GM19324 (cell line): ENCODE measurements at regions not wholly inside any gene's neighbourhood (a gene's known extent, or its start where the extent isn't known, plus 50 kb on each side); places are given as distances from the start of the nearest gene placed in this dataset.

ENCODE experiments used
- ATAC-seq: cut with Tn5 transposase; IDR thresholded peaks from one replicate; pipeline ENCODE4 v1.9.1; 2021; ENCODE audit warnings: mild to moderate bottlenecking, moderate library complexity; ENCODE audit not compliant: unreplicated experiment, low FRiP score

GRCh38 chr5:159827861-159828260, 88.4 kb upstream of the ADRA1B start:
- ATAC-seq: no peak

GRCh38 chr5:159832073-159832472, 84.2 kb upstream of the ADRA1B start:
- ATAC-seq: no peak

DNA sequence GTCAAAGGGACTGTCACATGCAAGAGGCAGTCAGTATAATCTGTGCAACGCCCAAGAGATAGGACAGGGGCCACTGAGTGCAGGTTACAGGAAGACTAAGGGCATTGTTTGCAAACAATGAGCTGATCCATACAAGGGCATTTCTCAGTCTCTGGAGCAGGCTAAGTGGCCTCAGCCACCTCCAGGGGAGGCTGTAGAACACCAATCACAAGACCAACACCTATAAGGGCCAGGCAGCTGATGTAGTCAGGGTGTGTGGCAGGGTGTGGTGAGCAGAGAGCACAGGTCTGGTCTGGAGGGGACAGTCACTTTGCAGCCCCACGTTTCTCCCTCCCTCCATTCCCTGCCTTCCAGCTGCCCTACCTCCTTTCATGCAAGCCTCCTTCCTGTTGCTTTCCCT, 83.2 kb upstream of the ADRA1B start:
- no peak for ATAC-seq

DNA sequence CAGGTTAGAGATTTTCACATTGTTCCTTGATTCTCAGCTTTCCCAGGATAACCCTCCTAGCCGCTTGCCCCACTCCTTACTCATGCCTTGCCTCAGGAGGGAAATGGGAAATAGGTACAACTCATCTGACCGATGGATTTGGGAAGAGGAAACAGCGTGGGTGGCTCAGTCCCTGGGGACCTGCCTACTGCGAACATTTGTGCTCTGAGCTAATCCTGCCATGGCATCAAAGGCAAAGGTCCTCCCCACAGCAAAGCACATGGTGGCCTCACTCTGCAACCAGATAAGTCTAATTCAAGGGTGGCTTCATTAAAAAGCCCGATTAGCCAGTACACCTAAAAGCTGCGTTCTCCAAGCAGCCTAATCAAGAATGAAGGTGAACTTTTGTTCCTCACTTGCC, 82.4 kb upstream of the ADRA1B start:
- no peak for ATAC-seq

DNA sequence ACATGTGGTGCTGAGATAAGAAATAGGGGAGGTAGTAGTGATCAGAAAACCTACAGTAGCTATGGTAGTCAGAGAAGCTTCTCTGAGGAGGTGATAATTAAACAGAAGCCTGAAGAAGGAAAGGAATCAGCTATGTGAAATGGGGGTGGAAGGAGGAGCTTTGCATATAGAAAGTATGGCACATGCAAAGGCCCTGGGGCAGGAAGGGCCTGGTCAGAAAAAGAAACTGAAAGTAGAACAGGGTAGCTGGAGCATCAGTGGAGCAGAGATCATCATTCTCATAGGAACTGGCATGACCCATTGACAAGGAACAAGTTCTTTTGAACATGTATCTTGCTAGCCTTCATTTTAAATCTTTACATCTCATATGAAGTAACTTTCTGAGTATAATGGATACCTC, 80.7 kb upstream of the ADRA1B start:
- ATAC-seq: no peak

- no peak for ATAC-seq
Measured at GRCh38 chr5:159836691-159837090, 79.6 kb upstream of the ADRA1B start.

- ATAC-seq: no peak
Measured at GRCh38 chr5:159837860-159838259, 78.4 kb upstream of the ADRA1B start.

GRCh38 chr5:159838551-159839222, 77.6 kb upstream of the ADRA1B start:
- ATAC-seq: no peak

GRCh38 chr5:159844267-159845121, 71.8 kb upstream of the ADRA1B start:
- ATAC-seq: no peak

- no peak for ATAC-seq
Measured at GRCh38 chr5:159849437-159850083, 66.7 kb upstream of the ADRA1B start.

DNA sequence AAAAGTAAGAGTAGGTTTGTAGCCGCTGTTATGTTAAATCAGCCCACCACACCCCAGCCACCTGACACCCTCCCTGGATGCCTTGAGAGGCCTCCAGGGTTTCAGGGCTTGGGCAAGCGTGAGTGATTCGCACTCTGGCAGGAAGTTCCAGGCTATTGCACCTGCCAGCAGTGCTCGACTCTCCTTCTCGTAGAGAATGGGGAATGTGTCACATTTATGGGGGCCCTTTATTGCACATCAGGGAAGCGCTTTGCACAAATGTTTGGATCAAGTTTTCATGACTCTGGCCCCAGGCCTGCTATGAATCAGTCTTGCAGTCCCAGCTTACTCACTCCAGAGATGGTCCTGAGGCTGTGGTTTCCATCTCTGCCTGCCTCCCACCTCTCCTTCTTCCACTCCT, 66.1 kb upstream of the ADRA1B start:
- no peak for ATAC-seq

GRCh38 chr5:159851053-159851452, 65.2 kb upstream of the ADRA1B start:
- ATAC-seq: no peak

GRCh38 chr5:159854916-159855315, 61.4 kb upstream of the ADRA1B start:
- ATAC-seq: no peak

DNA sequence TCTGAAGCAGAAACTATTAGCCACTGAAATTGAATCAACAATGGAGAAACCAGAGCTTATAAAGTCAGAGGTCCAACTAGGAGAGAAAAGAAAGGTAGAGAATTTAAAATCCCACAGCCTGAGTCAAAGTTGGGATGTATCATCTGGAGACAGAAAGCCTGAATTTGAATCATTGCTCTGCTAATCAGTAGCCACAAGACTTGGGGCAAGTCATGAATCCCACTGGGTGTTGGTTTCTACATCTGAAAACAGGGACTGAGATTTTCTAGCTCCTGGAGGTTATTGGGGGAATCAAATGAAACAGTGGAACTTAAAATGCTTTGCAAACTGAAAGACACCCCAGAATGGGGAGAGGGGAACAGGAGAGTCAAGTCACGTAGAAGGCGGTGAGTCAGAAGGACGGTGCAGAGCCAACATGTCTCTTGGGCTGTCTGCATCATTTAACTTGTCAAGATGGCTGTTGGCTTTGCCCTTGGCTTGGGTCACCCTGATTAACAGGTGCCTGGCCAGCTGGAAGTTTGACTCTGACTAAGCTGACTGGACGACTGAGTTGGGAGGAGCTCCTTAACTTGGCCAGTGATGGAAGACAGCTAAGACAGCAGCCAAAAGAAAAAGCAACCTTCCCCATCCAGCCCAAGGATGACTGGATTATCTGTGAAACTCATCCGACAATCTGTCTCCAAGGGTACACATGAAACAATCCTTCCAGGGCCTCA, 60.6 kb upstream of the ADRA1B start:
- ATAC-seq: no peak

DNA sequence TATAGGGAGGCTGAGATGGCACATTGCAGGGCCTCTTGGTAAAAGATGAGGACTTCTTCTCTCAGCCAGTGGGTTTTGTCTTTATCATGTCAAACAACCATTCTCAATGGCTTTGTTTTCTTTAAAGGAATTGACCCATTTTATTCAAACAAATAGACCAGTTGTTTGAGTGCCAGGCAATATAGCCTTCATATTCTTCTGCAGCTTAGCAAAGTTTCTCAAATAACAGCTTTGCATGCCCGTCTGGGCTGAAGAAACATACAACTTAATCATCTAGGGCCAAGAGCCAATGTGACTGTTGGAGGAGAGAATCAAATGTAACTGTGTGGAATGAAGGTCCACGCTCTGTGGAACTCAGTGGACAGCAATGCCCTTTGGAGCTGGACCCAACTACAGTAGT, 57.4 kb upstream of the ADRA1B start:
- no peak for ATAC-seq

DNA sequence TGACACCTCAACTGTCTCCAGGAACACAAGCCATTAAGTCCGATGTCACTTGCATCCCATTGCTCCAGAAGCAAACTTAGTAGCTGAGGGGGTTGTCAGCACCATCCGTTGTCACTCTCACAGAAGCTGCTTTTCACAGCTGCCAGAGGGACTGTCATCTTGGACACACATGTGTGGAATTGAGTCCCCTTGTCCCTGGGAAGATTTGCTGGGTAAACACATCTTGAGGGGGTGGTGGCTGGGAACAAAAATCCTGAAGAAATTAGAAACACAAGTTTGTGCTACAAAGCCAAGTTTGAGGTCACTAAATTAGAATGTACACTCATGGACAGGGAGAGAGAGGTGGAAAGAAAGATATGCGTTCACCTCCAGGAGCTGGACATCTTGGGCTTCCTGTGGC, 55.2 kb upstream of the ADRA1B start:
- ATAC-seq: no peak

DNA sequence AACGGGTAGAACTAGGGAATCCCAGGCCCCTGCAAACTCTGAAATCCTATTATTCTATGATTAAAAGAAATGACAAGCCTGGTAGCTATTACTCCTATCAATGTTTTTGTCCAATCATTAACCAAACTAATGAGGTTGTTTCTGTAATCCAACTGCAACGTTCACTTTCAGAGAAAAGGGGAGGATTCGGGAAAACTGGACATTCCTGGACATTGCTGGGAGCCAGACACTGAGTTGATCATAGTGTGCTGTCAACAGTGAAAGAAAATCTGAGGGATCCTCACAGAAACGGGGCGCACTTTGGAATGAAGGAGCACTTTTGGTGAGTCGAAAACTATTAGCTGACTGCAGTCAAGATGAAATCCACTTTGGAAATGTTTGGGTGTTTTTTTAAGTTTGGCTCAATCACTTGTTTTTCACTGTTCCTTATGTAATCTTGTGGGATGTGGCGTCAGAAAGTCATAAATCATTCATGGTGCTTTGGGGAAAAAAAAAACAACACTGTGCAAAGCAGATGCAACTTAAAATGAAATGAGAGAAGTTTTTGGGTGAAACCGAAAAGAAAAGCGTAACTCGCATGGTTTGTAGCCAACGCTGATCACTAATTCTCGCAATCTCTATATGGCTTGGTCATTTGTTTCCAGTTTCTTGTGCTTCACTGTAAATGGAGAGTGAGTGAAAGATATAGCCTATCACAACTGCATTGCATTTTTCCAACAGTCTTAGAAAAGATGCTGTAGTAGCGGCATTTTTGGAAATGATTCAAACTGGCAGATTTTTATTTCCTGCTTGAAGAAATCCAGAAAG, 51.2 kb upstream of the ADRA1B start:
- peak; percentile 79 for ATAC-seq

GRCh38 chr5:159866093-159866492, 50.2 kb upstream of the ADRA1B start:
- no peak for ATAC-seq
